SJCRH30 (cell line): ENCODE measurements at regions not wholly inside any gene's neighbourhood (a gene's known extent, or its start where the extent isn't known, plus 50 kb on each side); places are given as distances from the start of the nearest gene placed in this dataset.

ENCODE experiments used
- DNase-seq, 2 experiments: peaks; one replicate each; pipeline ENCODE4 v3.0.0-alpha.2; 2015 to 2020
- H3K27ac ChIP-seq: fragments of 250-450 bp; sonication (Bioruptor Pico); 2 replicates; pipeline ENCODE4 v1.5.1; 2020; ENCODE audit warnings: mild to moderate bottlenecking, moderate library complexity
- H3K27me3 ChIP-seq: fragments of 250-450 bp; sonication (Bioruptor Pico); 2 replicates; pipeline ENCODE4 v1.5.1; 2020; ENCODE audit warnings: mild to moderate bottlenecking, moderate library complexity
- H3K36me3 ChIP-seq: fragments of 250-450 bp; sonication (Bioruptor Pico); 2 replicates; pipeline ENCODE4 v1.5.1; 2020; ENCODE audit warnings: mild to moderate bottlenecking, moderate library complexity
- H3K4me1 ChIP-seq: fragments of 250-450 bp; sonication (Bioruptor Pico); 2 replicates; pipeline ENCODE4 v1.5.1; 2020; ENCODE audit warnings: mild to moderate bottlenecking, moderate library complexity
- H3K4me3 ChIP-seq: fragments of 250-450 bp; sonication (Bioruptor Pico); 2 replicates; pipeline ENCODE4 v1.5.1; 2020; ENCODE audit warnings: mild to moderate bottlenecking, moderate library complexity
- H3K9me3 ChIP-seq: fragments of 250-450 bp; sonication (Bioruptor Pico); replicated peaks from 2 replicates; pipeline ENCODE4 v1.5.1; 2020; ENCODE audit warnings: mild to moderate bottlenecking, moderate library complexity

DNA sequence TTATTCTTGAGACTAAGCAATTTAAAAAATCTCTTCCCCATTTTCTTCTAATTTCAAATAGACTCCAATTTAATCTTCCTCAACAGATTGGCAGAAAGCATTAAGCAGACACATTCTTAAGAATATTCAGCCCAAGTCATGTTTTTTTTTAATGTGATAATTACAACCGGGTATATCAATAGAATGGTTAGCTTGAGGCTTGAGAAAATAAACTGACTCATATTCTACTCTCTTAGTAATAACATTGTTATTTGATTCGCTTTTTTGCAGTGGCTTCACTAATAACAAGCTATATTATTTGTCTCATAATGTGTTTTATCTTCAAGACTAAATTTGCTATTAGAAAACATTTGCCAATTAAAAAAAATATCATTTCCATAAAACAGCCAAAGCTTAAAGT, 488.6 kb upstream of the RGS18 start:
- Histone ChIP-seq H3K9me3 (no peaks in the 10 kb centered on the region), H3K4me1 (no peaks in the 10 kb centered on the region), H3K36me3 (no peaks in the 10 kb centered on the region), H3K27me3 (no peaks in the 10 kb centered on the region), H3K4me3 (no peak overlapping the region), H3K27ac (no peak overlapping the region)
- DNase-seq, result no peak

DNA sequence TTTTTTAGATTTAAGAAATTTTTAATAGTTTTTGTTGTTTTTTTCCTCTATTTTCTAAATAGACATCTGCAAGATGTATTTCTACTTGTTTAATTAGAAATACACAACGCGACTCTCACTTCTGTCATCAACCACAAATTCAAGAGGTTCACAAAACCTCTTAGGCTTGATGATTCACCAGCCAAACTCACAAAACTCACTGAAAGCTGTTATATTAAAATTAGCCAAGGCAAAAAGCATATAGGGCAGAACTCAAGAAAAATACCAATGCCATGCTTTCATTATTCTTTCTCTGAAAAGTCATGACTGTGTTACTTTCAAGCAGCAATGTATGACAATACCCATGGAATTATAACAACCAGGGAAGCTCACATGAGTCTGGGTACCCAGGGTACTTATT, 487.0 kb upstream of the RGS18 start:
- Histone ChIP-seq H3K4me1 (no peaks in the 10 kb centered on the region), H3K27ac (no peak overlapping the region), H3K36me3 (no peaks in the 10 kb centered on the region), H3K4me3 (no peak overlapping the region), H3K27me3 (no peaks in the 10 kb centered on the region), H3K9me3 (no peaks in the 10 kb centered on the region)
- no peak for DNase-seq

DNA sequence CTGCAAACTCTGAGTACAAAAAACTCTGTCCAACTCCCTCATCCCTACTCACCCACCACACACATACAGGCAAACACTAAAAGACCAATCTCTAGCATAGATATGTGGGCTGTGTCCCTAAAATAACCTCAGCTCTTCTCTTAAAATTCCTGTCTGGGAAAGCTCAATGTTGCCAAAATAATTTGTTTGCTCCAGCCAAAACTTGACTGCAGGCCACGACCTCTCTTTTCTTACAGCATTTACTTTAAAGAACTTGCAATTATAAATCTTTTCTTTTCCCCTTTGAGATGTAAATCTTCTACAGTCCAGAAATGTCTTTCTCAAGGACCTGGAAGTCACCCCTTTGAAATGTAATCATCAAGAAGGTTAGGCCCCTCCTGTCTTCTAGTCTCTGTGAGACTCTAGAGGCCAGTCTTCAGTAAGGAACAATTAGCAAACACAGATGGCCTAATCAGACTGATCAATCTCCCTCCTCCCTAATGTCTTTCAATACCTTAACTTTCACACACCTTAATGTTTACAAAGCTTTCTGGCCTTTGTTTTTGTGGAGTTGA, 483.6 kb upstream of the RGS18 start:
- no peak overlapping the region for H3K4me3 ChIP-seq
- no peaks in the 10 kb centered on the region for H3K4me1 ChIP-seq
- H3K36me3 ChIP-seq, result no peaks in the 10 kb centered on the region
- no peak overlapping the region for H3K27ac ChIP-seq
- no peaks in the 10 kb centered on the region for H3K9me3 ChIP-seq
- no peak for DNase-seq
- H3K27me3 ChIP-seq, result no peaks in the 10 kb centered on the region

DNA sequence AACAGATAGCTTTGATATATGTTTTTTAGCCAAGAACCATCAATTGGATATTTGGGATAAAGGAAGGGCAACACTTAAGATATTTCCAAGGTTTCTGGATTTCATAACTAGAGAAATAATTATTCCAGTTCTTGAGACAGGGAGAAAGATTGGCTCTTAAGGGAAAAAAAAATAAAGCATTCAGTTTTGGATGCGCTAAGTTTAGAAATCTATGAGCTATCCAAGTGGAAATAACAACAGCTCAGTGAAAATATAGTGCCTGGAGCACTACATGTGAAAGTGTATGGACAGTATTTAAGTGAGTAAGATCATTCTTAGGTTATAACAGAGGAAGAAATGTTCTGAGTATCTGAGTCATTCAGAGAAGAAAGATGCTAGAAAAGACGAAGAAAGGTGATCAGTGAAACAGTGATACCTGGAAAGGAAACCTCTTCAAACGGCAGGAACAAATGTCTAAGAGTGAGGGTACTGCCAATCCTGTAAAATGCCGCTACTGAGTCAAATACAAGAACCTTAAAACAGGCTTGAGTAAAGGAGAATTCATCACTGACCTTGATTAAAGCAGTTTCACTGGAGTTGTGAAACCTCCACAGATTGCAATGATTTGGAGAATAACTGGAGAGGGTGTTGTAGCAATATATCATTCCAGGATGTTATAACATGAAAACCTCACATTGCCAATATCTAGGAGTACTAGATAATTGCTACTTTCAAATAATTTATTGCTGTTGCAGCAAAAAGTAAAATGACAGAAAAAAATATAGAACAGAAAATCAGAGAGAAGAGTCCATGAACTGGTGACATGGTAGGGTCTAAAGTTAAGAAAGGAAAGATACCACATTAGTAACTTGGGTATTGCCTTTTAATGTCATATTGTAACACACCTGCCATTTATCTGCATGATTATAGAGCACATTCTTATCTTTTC, 482.1 kb upstream of the RGS18 start:
- Histone ChIP-seq H3K27me3 (no peaks in the 10 kb centered on the region), H3K4me1 (no peaks in the 10 kb centered on the region), H3K9me3 (no peaks in the 10 kb centered on the region), H3K4me3 (no peak overlapping the region), H3K36me3 (no peaks in the 10 kb centered on the region), H3K27ac (no peak overlapping the region)
- DNase-seq, result no peak

DNA sequence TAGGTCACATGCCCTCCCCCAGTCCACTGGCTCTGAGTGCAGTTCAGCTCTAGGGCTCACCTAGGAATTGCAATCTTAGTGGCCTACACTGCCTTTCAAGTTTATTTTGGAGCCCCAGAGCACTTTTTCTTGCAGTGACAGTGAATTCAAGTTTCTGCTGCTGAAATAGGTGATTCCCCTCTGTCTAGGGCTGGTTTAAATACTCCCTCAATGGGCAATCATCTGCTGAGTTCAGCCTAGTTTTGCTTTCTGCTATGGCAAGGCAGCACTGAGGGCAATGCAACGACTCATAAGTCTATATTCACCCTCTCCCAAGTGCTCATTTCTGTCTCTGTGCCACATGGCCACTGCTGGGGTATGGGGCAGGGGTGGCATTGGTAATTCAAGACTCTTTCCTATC, 472.6 kb upstream of the RGS18 start:
- no peaks in the 10 kb centered on the region for H3K27me3 ChIP-seq
- no peak for DNase-seq
- no peaks in the 10 kb centered on the region for H3K36me3 ChIP-seq
- no peaks in the 10 kb centered on the region for H3K4me1 ChIP-seq
- no peak overlapping the region for H3K27ac ChIP-seq
- no peak overlapping the region for H3K4me3 ChIP-seq
- no peaks in the 10 kb centered on the region for H3K9me3 ChIP-seq

DNA sequence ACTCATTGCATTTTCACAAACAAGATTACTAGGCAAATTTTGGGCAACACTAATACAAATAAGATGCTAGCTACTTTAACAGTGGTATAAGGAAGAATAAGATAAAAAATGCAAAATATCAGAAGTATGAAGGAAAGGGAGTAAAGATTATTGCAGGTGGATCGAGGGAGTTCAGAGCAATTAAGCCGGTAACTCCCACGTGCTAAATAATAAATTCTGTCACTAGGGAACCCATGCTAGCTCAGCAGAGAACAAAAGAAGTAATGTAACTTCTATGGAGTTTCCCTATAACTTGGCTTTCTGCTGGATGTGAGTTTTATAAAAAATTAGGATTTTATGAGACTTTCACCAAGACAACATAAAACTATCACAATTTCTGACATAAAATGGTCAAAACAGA, 470.5 kb upstream of the RGS18 start:
- Histone ChIP-seq H3K4me1 (no peaks in the 10 kb centered on the region), H3K36me3 (no peaks in the 10 kb centered on the region), H3K9me3 (no peaks in the 10 kb centered on the region), H3K27ac (no peak overlapping the region), H3K27me3 (no peaks in the 10 kb centered on the region), H3K4me3 (no peak overlapping the region)
- no peak for DNase-seq

GRCh38 chr1:191690931-191691330, 467.3 kb upstream of the RGS18 start:
- H3K27ac ChIP-seq, result no peak overlapping the region
- H3K9me3 ChIP-seq, result no peaks in the 10 kb centered on the region
- H3K36me3 ChIP-seq, result no peaks in the 10 kb centered on the region
- no peaks in the 10 kb centered on the region for H3K27me3 ChIP-seq
- H3K4me3 ChIP-seq, result no peak overlapping the region
- H3K4me1 ChIP-seq, result no peaks in the 10 kb centered on the region
- no peak for DNase-seq

- no peaks in the 10 kb centered on the region for H3K36me3 ChIP-seq
- H3K27ac ChIP-seq, result no peak overlapping the region
- H3K27me3 ChIP-seq, result no peaks in the 10 kb centered on the region
- H3K4me3 ChIP-seq, result no peak overlapping the region
- H3K4me1 ChIP-seq, result no peaks in the 10 kb centered on the region
- no peaks in the 10 kb centered on the region for H3K9me3 ChIP-seq
- DNase-seq, result no peak
Measured at GRCh38 chr1:191693797-191694196, 464.5 kb upstream of the RGS18 start.

DNA sequence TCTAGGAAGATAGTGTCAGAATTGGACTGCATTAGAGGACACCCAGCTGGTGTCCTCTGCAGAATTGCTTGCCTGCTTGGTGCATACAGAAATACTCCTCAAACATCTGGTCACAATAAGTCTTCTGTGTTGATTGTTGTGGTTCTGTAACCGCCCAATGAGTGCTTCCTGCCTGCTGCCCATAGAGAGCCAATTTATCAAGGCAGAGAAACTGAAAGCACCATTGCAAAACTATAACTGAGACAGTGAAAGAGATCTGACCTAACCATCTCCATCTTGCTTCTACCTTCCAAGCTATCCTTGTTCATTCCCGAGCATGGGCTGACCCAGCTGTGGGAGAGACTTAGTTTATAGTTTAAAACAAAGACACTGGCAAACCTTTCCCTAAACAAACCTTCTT, 462.4 kb upstream of the RGS18 start:
- no peaks in the 10 kb centered on the region for H3K4me1 ChIP-seq
- no peak overlapping the region for H3K4me3 ChIP-seq
- no peaks in the 10 kb centered on the region for H3K9me3 ChIP-seq
- DNase-seq, result no peak
- H3K27me3 ChIP-seq, result no peaks in the 10 kb centered on the region
- no peak overlapping the region for H3K27ac ChIP-seq
- no peaks in the 10 kb centered on the region for H3K36me3 ChIP-seq

DNA sequence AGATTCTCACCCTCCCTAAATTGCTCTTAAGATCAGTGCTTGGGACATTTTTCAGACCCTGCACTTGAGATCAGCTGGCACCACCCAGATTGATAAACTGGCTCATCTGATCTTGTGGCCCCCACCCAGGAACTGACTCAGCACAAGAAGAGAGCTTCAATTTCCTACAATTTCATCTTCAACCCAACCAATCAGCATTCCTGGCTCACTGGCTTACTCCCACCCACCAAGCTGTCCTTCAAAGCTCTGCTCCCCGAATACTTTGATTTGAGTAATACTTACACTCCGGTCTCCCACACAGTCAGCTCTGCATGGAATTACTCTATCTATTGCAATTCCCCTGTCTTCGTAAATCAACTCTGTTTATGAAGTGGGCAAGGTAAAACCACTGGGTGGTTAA, 461.9 kb upstream of the RGS18 start:
- Histone ChIP-seq H3K36me3 (no peaks in the 10 kb centered on the region), H3K27ac (no peak overlapping the region), H3K4me1 (no peaks in the 10 kb centered on the region), H3K27me3 (no peaks in the 10 kb centered on the region), H3K4me3 (no peak overlapping the region), H3K9me3 (no peaks in the 10 kb centered on the region)
- DNase-seq, result no peak

DNA sequence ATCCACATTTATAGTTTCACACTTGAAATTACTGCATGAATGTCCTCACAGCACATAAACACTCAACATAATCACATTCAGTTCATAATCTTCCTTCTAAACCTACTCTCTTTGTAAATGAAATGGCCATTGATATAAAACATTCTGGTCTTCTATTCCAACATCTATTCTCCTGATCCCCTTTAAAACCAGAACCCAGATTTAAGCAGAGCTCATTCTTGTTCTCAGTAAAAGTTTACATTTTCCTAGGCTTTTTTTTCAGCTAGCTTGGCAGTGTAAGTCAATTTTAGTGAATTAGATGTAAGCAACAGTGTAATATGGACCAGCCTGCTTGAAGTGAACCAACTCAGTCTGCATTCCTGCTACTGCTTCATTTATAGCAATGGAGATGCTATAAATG, 460.7 kb upstream of the RGS18 start:
- Histone ChIP-seq H3K36me3 (no peaks in the 10 kb centered on the region), H3K27ac (no peak overlapping the region), H3K27me3 (no peaks in the 10 kb centered on the region), H3K4me3 (no peak overlapping the region), H3K9me3 (no peaks in the 10 kb centered on the region), H3K4me1 (no peaks in the 10 kb centered on the region)
- DNase-seq, result no peak

DNA sequence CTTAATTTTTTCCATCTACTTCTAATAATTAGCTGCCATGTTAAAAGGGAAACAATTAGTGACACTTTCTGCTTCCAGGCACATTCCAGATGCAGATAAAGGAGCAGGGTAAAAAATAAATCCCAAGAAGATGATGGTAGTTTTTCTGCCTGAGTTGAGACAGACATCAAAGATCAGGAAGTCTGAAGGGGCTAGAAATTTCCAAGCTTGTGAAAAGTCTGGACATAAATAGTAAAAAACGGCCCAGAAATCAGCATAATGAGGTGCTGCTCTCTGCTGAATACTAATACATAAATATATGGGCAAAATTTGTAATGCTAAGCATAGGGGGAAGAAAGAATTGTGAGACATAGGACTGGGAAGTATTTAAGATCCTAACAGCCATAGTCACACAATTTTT, 460.0 kb upstream of the RGS18 start:
- Histone ChIP-seq H3K9me3 (no peaks in the 10 kb centered on the region), H3K4me3 (no peak overlapping the region), H3K27ac (no peak overlapping the region), H3K4me1 (no peaks in the 10 kb centered on the region), H3K36me3 (no peaks in the 10 kb centered on the region), H3K27me3 (no peaks in the 10 kb centered on the region)
- no peak for DNase-seq

GRCh38 chr1:191699343-191699742, 458.9 kb upstream of the RGS18 start:
- H3K36me3 ChIP-seq, result no peaks in the 10 kb centered on the region
- H3K27ac ChIP-seq, result no peak overlapping the region
- no peak overlapping the region for H3K4me3 ChIP-seq
- no peak for DNase-seq
- H3K4me1 ChIP-seq, result no peaks in the 10 kb centered on the region
- H3K9me3 ChIP-seq, result no peaks in the 10 kb centered on the region
- no peaks in the 10 kb centered on the region for H3K27me3 ChIP-seq

DNA sequence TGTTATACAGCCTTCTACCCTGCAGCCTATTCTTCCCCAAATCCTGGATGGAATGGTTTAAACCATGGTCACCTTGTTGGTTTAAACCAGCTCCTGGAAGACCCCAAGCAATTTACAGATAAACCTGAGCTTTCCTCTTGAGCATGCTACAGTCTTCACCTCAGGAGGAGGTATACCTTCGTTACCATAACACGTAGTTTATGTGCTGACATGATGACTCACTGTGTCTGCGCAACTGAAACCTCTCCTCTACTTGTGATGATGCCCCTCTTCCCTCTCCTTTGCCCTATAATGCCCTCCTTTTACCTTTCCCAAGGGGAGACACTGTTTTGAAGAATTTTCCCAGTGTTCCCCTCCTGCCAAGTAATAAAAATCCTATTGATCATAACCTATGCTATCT, 457.3 kb upstream of the RGS18 start:
- Histone ChIP-seq H3K9me3 (no peaks in the 10 kb centered on the region), H3K36me3 (no peaks in the 10 kb centered on the region), H3K4me3 (no peak overlapping the region), H3K27me3 (no peaks in the 10 kb centered on the region), H3K27ac (no peak overlapping the region), H3K4me1 (no peaks in the 10 kb centered on the region)
- DNase-seq, result no peak

GRCh38 chr1:191702124-191702523, 456.1 kb upstream of the RGS18 start:
- Histone ChIP-seq H3K36me3 (no peaks in the 10 kb centered on the region), H3K27me3 (no peaks in the 10 kb centered on the region), H3K27ac (no peak overlapping the region), H3K4me1 (no peaks in the 10 kb centered on the region), H3K9me3 (no peaks in the 10 kb centered on the region), H3K4me3 (no peak overlapping the region)
- no peak for DNase-seq

- H3K9me3 ChIP-seq, result no peaks in the 10 kb centered on the region
- H3K27ac ChIP-seq, result no peak overlapping the region
- no peaks in the 10 kb centered on the region for H3K27me3 ChIP-seq
- DNase-seq, result no peak
- no peak overlapping the region for H3K4me3 ChIP-seq
- H3K4me1 ChIP-seq, result no peaks in the 10 kb centered on the region
- no peaks in the 10 kb centered on the region for H3K36me3 ChIP-seq
Measured at GRCh38 chr1:191707288-191707687, 451.0 kb upstream of the RGS18 start.
